HEK293 (cell line): ENCODE measurements at regions not wholly inside any gene's neighbourhood (a gene's known extent, or its start where the extent isn't known, plus 50 kb on each side); places are given as distances from the start of the nearest gene placed in this dataset.

ENCODE experiments used
- HOXC10 ChIP-seq: sonication (generic); formaldehyde crosslinking; IDR thresholded peaks from 2 replicates; pipeline ENCODE4 v1.8.1; 2023; ENCODE audit warnings: mild to moderate bottlenecking, missing genetic modification reagents
- TF ChIP-seq, protein P1 (sequence below): fragments of 450-650 bp; formaldehyde crosslinking; IDR thresholded peaks from 2 replicates; pipeline ENCODE4 v1.5.1; 2016; ENCODE audit warnings: missing biosample characterization, missing genetic modification characterization
- TF ChIP-seq, protein P2 (sequence below): fragments of 450-650 bp; formaldehyde crosslinking; IDR thresholded peaks from 2 replicates; pipeline ENCODE4 v1.5.1; 2016; ENCODE audit warnings: missing biosample characterization, missing genetic modification characterization

- TF ChIP-seq, protein P1, sequence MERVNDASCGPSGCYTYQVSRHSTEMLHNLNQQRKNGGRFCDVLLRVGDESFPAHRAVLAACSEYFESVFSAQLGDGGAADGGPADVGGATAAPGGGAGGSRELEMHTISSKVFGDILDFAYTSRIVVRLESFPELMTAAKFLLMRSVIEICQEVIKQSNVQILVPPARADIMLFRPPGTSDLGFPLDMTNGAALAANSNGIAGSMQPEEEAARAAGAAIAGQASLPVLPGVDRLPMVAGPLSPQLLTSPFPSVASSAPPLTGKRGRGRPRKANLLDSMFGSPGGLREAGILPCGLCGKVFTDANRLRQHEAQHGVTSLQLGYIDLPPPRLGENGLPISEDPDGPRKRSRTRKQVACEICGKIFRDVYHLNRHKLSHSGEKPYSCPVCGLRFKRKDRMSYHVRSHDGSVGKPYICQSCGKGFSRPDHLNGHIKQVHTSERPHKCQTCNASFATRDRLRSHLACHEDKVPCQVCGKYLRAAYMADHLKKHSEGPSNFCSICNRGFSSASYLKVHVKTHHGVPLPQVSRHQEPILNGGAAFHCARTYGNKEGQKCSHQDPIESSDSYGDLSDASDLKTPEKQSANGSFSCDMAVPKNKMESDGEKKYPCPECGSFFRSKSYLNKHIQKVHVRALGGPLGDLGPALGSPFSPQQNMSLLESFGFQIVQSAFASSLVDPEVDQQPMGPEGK (tag by site-specific recombination): no peak
- TF ChIP-seq, protein P2, sequence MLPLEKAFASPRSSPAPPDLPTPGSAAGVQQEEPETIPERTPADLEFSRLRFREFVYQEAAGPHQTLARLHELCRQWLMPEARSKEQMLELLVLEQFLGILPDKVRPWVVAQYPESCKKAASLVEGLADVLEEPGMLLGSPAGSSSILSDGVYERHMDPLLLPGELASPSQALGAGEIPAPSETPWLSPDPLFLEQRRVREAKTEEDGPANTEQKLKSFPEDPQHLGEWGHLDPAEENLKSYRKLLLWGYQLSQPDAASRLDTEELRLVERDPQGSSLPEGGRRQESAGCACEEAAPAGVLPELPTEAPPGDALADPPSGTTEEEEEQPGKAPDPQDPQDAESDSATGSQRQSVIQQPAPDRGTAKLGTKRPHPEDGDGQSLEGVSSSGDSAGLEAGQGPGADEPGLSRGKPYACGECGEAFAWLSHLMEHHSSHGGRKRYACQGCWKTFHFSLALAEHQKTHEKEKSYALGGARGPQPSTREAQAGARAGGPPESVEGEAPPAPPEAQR (tag by site-specific recombination): no peak
- TF ChIP-seq HOXC10: no peak
Observed at GRCh38 chr10:52568309-52568708, 204.3 kb downstream of the MBL2 start.
